ENCODE measurements at regions not wholly inside any gene's neighbourhood (a gene's known extent, or its start where the extent isn't known, plus 50 kb on each side); places are given as distances from the start of the nearest gene placed in this dataset.

- no peak for TF ChIP-seq CTCF (IDR thresholded peaks at IDR 0.05; ENCODE audit: insufficient read depth, low read depth, low read length, missing control alignments)
- no peak overlapping the region for H3K4me3 ChIP-seq (ENCODE audit: low read depth, low read length)
- DNase-seq (ENCODE audit: low read depth) = no peak
Measured at GRCh38 chr2:12839339-12839738, 122.6 kb downstream of the TRIB2 start.

DNA sequence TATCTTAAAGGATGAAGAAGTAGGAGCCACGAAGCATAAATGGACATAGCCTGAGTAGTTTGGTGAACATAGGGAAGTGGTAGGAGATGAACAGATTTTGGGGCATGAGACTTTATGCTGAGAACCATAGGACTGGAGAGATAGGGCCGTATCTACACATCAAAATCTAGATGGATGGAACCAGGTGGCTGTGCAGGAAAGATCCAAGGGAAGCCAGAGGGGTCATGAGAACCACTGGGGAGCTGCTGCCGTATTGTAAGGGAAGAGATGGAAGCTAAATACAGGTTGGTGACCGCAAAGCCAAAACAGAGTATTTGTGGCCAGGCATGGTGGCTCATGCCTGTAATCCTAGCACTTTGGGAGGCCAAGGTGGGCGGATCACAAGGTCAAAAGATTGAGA, 124.3 kb downstream of the TRIB2 start:
- no peak overlapping the region for H3K4me3 ChIP-seq (ENCODE audit: low read depth, low read length)
- DNase-seq (ENCODE audit: low read depth) = no peak
- no peak for TF ChIP-seq CTCF (IDR thresholded peaks at IDR 0.05; ENCODE audit: insufficient read depth, low read depth, low read length, missing control alignments)

DNA sequence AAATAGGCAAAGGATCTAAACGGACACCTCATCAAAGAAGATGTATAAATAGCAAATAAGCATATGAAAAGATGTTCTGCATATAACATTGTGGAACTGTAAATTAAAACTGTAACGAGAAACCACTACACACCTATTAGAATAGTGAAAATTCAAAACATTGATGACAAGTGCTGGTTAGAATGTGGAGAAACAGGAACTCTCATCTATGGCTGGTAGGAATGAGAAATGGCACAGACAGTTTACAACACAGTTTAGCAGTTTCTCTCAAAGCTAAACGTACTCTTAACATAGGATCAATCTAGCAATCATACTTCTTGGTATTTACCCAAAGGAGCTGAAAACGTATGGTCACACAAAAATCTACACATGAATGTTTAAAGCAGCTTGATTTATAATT, 126.2 kb downstream of the TRIB2 start:
- no peak overlapping the region for H3K4me3 ChIP-seq (ENCODE audit: low read depth, low read length)
- TF ChIP-seq CTCF (IDR thresholded peaks at IDR 0.05; ENCODE audit: insufficient read depth, low read depth, low read length, missing control alignments) = no peak
- DNase-seq (ENCODE audit: low read depth) = no peak

DNA sequence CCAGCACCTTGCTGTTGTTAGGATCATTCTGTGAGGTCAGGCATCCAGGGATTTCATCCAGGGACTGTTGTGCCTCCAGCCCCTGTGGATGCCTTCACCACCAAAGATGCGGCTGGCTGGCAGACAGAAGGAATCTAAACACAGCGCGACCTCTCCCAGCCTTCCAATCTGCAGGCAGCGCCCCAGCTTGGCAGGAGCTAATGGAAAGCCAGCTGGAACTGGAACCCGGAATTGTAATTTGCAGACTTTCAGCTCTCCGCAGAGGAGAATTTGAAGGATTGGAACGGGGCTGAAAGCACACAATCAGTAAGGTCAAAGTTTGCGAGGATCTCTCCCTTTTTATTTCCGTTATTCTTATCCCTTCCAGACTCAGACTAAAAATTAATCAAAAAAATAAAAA, 127.8 kb downstream of the TRIB2 start:
- no peak overlapping the region for H3K4me3 ChIP-seq (ENCODE audit: low read depth, low read length)
- DNase-seq (ENCODE audit: low read depth) = no peak
- TF ChIP-seq CTCF (IDR thresholded peaks at IDR 0.05; ENCODE audit: insufficient read depth, low read depth, low read length, missing control alignments) = no peak

GRCh38 chr2:12847694-12848575, 131.2 kb downstream of the TRIB2 start:
- TF ChIP-seq CTCF (IDR thresholded peaks at IDR 0.05; ENCODE audit: insufficient read depth, low read depth, low read length, missing control alignments) = no peak

GRCh38 chr2:12852135-12852534, 135.4 kb downstream of the TRIB2 start:
- H3K4me3 ChIP-seq (ENCODE audit: low read depth, low read length) = no peak overlapping the region
- TF ChIP-seq CTCF (IDR thresholded peaks at IDR 0.05; ENCODE audit: insufficient read depth, low read depth, low read length, missing control alignments) = no peak

More at GRCh38 chr2:12847694-12848575, 131.2 kb downstream of the TRIB2 start:
- no peak for DNase-seq (ENCODE audit: low read depth)
- H3K4me3 ChIP-seq (ENCODE audit: low read depth, low read length) = no peak overlapping the region

More at GRCh38 chr2:12852135-12852534, 135.4 kb downstream of the TRIB2 start:
- no peak for DNase-seq (ENCODE audit: low read depth)
